ENCODE measurements at regions not wholly inside any gene's neighbourhood (a gene's known extent, or its start where the extent isn't known, plus 50 kb on each side); places are given as distances from the start of the nearest gene placed in this dataset.
A peak's percentile ranks its signal among the peaks of the same experiment; 100 is the strongest.
"Not testable (repeated sequence)": the region's sequence is repeated elsewhere in the genome, so short reads cannot be mapped to it uniquely, and the experiment has no call there.

DNA sequence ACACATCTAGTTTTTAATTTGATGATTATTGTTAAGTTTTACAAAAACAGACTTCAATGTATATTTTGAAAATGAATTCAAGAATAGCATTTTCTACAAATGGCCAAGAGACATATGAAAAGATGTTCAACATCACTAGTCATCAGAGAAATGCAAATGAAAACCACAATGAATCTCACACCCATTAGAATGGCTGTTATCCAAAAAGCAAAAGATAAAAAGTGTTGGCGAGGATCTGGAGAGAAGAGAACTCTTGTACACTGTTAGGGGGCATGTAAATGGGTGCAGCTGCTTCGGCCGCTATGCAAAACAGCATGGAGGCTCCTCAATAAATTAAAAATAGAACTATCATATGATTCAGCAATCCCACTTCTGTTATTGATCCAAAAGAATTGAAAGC lies 185.8 kb upstream of the CCN2 start:
- no peak for DNase-seq

DNA sequence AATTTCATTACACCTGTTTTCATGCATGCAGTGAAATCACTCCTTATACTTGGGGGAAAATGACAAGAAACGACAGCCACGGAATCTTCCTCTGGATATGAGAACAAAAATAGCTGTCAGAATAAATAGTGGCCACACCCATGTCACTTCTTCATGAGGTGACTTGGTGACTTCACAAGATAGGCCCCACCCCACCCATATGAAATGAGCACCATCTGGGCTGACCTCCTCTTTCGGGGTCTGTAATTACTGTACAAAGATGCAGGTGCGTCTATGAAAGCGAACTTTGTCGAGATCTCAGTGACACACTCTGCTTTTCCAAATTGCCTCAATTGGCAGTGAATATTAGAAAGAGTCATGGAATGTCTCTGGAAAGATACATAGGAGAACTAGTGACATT lies 184.2 kb upstream of the CCN2 start:
- DNase-seq = no peak

DNA sequence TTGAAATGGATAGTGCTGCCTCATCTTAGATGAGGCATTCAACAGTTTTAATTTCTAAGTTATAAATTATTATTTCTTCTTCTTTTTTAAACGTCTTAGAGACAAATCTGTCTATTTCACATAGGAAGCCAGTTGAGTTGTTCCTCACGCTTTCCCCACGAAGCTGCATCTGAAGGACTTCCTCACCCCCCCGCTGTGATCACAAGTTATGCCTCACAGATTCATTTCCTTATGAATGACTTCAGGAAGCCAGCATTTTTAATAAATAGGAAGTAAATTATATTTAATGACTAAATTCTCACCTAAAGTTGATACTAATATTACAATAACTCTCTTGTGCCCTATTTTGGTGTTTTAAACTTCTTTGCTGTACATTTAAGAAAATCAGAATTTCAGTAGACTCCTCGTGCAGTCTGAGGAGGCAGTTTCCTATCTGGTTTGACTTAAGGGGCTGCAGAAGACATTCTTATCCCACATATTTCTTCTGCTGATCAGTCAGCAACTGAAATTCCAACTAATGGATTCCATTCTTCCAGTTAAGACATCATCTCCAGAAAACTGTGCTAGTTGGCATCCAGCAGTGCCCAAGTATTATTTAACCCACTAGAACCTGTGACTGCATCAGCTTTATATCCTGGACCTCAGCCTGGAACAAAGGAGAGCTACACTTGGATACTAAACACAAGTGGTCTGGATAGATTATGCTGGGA lies 182.7 kb upstream of the CCN2 start:
- no peak for DNase-seq

DNA sequence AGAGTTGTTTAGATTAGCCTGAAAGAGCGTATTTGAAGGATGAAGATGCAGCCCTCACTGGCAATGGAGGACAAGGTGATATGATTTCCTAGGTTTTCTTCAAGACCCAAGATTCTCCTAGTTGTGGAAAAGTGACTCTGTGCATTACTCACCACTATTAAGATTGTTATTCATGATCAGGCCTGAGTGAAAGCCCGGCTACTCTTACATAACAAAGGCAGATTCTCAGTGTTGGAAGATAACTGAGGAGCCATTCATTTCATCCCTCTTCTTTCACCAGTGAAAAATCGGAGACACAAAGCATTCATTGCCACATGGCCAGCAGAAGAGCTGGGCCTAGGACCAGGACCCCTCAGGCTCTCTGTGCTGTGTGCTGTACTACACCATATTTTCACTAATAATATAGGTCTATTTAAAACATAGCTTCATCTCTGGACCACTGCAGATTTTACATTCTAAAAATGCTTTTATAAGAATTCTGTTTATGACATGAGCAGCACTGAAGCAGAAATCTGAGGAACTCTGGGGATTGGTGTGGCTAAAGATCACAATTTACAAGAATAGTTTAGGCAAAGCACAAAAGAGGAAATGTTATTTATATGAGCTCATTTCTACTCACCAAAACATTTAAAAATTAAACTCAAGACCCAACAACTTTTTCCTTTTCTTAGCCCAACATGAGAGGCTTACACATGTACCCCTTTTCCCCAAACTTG lies 181.9 kb upstream of the CCN2 start:
- DNase-seq = no peak

DNA sequence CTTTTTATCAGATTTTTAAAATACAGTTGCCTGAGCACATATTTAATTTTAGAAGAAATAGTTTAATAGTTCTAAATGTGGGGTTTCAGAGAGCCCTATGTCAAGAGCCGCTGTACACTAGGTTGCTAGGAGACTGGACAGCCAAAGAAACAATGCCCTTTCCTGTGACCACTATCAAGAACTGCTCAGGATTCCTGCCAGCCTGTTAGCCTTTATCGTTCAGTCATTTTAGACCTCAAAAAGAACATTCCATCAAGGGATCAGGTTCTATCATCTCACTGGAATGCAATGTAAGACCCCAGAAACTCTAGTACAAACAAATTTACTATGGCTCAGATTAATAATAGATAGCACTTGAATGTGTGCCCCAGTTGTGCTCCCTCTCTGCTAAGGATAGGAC lies 181.2 kb upstream of the CCN2 start:
- DNase-seq = no peak

DNA sequence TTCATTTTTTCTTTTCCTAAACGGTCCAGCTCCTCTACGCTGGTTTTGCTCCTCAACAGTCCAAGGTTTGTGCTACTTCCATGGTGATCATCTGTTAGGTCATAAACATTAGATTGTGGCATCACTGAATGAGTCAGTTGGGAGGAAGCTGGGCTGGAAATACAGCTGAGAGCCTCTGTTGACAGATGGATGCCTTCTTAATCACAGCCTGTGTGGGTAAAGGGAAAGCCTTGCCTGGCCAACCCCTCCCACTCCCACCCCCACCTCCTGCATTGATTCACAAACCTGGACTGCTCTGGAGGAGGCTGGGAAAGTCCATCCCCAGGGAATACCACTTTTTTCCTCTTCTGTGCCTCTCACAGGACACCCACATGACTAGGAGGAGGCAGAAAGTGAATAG lies 180.6 kb upstream of the CCN2 start:
- DNase-seq = peak in 1 of 2 experiments; percentile 3

DNA sequence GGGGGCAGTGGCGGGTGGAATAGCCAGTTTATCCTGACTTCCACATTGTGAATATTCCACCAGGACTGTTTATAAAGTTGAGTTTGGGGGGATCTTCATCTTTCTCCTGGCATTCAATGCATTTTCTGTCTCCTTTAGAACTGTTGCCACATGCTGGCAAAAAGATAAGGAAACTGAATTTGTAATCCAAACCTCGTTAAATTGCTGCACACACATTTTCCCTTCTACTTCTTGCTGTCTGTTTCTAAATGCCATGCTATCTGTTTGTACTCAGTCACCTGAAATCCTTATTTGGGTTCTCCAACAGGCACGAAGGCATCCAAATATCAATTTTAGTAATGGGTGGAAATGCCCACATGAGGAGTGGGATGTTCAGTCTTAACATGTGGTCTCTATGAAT lies 180.2 kb upstream of the CCN2 start:
- no peak for DNase-seq

DNA sequence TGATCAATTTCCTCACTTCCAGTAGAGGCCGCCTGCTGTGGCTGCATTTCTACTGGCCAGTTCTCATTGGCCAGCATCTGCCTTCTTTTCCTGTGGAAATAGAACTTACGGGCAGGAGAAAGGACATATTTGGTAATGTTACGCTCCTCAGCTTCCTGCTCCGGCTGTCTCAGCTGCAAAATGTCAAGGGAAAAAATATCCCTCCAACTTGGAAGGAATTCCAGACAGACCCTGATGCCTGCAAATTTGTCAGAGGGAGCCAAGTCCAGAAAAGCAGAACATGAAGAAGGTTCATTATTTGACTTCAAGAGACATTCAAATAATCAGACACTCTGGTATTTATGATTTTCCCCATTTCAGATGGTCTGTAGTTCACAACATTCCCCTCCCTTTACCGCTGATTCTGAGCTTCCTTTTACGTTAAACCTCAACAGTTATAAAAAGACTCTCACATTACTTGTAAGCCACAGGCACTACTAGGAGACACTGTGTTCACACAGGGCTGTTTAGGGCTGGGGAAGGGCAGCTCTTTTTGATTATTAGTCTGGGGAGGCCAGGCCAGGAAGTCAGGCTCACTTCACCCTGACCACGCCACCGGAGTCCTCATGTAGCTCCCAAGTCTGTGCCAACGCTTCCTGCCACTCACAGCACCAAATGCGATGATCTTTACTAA lies 179.6 kb upstream of the CCN2 start:
- DNase-seq = no peak

DNA sequence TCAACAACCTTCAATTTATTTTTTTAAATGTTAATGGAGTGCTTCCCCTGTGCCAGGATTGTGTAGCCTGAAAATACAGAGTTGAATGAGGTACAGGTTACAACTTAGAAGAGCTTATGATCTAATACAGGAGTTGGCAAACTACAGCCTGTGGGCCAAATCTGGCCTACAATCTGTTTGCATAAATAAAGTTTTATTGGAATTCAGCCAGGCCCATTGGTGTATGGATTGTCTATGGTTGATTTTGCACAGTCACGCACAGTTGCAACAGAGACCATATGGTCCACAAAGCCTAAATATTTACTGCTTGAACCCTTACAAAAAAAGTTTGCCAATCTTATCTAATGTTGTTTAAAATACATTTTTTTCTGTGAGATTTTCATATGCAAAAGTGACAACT lies 177.3 kb upstream of the CCN2 start:
- no peak for DNase-seq

DNA sequence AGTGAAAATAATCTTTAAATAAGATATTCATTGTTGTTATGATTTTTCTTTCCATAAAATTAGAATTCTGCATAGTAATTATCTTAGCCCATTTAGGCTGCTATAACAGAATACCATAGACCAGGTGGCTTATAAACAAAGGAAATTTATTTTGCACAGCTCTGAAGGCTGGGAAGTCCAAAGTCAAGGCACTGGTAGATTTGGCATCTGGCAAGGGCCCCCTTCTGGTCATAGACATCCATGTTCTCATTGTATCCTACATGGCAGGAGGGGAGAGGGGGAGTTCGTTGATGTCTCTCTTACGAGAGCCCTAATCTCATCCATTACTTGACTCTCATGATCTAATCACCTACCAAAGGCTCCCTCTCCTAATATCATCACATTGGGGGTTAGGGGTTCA lies 175.0 kb upstream of the CCN2 start:
- DNase-seq = no peak

DNA sequence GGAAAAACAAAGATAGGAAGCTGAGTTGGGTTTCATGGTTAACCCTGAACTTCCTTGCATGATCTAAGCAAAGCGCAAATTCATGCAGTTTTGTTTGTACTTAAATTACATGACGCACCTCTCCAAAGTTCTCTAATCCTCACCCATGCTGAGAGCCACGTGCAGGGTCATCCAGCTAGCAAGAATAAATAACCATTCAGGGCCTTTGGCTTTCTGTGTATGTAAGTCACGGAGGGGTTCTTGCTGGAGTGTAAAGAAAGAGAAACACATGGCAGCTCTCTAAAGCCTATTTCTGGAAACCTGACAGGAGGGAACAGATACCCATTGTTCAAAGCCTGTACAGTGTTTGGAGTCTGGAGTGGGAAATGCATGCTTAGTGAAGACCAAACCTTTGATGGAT lies 171.7 kb upstream of the CCN2 start:
- no peak for DNase-seq

DNA sequence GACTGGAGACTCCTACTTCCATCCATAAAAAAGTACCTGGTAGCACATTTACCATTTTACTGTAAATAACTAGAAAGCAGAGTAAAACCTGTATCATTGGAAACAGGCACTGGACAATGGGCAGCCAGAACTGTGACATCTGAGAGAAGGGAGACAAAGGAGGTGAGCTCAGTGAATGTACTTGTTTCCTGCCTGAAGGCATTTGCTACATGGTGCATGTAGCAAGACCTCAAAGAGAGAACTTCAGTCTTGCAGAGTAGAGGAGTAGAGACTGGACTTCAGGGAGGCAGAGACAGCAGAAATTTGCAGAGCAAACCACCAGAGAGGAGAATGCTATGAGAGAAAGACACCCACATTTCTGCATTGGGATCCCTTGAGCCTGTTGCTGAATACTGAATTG lies 171.0 kb upstream of the CCN2 start:
- DNase-seq = no peak

DNA sequence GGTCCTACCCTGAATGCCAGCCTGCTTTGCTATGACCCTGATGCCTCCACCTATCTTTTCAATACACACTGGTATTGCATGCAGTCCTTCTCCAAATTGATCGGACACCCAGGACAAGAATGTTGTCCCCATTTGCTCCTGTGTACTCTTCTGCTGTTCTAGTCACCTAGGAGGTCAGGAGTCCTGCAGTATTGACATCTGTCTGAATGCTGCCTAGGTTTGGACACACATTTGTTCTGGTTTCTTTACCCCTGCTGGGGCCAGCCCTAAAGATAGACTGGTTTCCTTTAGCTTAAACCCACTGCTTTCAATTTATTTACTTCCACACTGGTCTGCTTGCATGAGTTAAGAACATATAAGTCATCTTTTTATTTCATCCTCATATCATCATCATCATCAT lies 167.0 kb upstream of the CCN2 start:
- DNase-seq = no peak

DNA sequence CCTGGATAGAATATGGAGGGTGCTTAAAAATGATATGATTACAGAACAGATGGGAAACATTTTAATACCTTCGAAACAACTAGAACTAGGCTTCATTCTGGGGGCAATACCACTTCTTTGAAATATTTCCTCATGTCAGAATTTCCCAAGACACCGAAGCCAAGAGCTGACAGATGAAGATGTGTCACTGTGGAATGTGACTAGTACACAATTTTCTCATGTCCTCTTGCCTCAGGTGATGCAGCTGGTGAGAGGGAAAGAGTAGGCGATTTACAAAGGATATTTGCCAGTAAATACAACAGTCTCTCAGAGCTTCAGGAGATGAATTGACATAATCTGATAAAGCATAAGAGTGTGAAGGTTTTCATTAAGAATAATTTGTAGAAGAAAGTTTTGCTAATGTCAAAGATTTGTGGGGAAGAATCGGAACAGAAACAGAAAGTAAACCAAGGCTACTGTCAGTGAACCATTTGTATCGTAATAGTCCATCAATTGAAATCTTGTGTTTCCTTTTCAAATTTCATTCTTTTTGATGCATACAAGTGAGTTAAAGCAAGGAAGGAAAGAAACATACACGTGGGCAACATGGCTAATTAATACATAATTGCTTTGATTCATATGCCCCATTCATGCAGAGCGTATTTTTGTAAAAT lies 164.7 kb upstream of the CCN2 start:
- no peak for DNase-seq

DNA sequence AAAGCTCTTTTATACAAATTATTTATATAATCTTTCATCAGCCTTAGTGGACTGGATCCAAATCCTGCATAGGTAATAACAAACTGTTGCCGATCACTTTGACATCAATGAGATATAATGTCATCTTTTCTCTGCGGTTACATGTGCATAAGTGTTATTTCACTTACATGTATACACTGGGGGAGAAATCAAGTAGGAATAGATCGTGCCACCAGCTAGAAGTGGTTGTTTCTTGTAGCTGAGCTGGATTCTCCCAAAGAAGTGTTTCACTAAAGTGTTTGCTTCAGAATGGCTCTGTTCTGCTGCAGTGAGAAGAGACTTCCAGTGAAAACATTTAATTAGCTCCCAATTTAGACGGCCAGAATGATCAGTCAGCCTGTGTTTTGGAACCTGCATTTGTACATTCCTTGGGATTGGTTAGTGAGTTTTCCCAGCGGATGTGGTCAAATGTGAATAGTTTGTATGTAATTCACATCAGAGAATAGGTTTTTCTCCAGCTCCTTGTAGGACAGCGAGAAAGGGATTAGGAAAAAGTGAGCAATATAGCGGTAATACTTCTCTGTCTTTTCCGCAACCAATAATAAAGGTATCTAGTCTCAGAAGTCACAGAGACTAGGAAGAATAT lies 163.1 kb upstream of the CCN2 start:
- DNase-seq = no peak

DNA sequence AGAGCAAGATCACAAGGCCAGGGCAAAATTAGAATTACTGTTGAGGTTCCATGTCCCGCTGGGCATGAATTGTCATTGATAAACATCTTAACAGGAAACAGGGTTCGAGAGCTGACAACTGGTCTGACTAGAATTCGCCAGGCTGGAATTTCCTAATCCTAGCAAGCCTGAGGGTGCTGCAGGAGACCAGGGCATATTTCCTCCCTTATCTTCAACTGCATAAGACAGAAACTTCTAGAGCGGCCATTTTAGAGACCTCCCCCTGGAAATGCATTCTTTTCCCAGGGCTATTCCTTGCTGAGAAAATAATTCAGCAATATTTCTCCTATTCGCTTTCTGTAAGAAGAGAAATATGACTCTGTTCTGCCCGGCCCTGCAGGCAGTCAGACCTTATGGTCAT lies 158.6 kb upstream of the CCN2 start:
- not testable (repeated sequence) for DNase-seq

DNA sequence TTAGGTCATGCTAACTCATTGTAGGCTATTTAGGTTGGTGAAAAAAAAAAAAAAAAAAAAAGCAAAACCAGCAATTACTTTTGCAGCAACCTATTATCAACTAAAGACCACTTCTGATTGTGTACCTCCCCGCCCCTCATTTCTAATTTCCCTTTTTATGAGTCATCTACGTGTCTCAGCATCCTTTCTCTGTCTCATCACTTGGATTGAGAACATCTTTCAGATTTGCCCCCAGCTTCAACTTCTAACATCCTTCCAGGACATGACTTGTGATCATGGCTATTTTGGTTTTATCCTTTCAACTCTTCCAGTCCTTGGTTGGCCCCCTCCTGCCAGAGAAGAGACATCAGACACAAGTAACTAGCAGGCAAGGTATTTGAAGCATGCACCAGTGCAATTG lies 156.7 kb upstream of the CCN2 start:
- no peak for DNase-seq

DNA sequence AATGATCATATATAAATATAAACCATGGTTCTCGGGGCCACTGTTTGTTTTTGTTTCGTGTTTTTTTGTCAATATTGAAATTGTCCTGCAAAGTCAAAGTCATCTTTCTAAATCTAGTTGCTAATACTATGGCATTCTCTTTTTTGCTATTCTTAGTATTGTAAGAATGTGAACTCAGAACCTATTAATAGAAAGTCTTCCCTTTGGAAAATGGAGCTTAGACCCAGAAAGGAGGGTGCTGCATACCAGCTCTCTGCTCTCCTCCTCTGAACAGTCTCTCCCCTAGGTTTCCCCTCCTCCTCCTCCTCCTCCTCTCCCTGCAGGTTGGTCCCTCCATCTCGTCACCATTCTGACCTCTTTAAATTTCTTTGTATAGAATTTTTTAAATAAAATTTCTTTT lies 150.4 kb upstream of the CCN2 start:
- DNase-seq = no peak

DNA sequence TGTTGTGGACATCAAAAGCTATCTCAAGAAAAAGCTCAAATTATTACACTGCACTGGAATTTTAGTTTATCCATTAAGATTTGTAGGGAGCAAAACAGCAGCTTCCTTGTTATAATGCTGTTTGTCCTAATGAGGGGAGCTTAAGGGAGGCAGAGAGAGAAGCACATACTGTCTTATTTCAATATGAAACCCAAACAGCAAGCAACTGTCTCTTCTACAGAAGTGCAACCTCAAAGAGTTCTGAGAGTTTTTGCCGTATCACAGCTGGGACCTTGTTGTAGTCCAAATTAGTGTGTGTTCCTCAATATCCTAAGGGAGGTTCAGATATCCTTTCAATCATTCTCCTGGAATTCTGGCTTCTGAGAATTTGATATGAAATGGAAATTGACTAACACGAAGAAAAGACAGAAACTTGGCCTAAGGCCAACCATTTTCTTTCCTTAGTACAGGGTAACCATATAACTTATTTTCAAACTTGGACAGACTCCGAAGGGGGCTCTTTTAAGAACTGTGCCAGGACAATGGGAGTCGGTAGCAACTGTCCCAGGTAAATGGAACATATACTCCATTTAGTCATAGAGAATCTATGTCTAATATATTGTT lies 149.3 kb upstream of the CCN2 start:
- DNase-seq = no peak

DNA sequence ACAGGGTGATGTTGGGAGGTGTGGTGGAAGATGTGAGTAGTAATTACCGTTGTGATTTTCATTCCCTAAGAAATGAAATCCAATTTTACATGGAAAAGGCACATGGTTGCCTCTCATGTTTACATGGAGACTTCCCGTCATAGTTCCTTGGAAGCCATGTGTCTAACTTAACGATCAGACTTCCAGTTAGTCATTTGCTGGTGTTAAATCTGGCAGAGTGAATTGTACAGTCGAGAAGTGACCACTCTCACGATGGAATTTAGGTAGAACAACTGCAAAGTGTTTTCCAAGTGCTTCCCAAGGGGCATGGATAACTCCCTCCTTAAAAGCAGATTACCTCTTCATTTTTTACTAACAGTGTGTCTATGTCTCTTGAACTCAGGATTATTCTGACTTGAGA lies 145.8 kb upstream of the CCN2 start:
- no peak for DNase-seq

DNA sequence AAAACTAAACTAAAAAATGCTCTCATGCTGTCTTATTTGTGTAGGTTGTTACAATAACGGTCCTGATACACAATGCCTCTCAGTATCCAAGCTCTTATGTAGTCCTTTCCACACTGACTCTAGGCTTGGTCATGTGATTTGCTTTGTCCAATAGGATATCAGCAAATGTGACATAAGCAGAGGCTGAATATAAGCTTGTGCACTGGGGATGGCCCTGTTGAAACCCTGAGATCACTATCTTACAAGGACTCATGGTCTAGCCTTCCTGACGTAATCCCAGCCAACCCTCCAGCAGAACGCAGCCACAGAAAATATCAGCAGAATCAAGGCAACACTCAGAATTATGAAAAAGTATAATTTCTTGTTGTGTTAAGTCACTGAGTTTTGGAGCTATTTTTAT lies 145.1 kb upstream of the CCN2 start:
- DNase-seq = no peak

DNA sequence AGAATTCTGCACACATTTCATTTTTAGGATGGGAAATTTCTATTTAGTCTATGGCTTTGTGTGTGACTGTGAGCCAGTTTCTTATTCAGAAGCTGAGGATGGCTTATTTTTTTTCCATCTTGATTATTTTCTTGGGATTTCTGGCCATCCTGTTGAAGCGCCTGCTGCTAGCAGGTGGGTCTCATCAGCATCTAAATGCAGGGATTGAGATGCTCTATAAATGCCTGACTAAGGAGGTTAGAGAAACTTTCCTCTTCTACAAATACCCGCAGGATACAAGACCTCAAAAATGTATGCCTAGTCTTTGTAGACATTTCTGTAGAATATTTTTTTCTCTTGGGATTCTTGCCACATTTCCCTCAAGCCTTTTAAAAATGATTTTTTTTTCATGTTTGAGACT lies 138.0 kb upstream of the CCN2 start:
- no peak for DNase-seq

DNA sequence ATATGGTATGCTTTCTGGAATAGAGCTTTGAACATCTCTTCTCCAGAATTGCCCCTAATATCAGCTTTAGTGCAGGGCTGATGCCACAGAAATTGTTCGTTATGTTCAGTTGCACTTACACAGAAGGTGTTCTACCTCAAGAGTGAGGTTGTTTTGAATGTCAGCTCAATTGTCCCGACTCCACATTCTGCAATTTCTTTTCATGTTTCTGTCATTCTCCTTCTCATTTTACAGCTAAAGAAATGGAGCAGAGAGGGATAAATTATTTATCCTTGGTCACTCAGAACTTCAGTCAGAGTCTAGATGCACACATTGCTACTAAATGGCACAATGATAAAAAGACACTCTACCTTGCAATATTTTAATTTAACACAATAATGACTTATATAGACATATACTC lies 137.0 kb upstream of the CCN2 start:
- DNase-seq = no peak

Data from SHP77 (cell line).